ENCODE measurements at regions not wholly inside any gene's neighbourhood (a gene's known extent, or its start where the extent isn't known, plus 50 kb on each side); places are given as distances from the start of the nearest gene placed in this dataset.

DNA sequence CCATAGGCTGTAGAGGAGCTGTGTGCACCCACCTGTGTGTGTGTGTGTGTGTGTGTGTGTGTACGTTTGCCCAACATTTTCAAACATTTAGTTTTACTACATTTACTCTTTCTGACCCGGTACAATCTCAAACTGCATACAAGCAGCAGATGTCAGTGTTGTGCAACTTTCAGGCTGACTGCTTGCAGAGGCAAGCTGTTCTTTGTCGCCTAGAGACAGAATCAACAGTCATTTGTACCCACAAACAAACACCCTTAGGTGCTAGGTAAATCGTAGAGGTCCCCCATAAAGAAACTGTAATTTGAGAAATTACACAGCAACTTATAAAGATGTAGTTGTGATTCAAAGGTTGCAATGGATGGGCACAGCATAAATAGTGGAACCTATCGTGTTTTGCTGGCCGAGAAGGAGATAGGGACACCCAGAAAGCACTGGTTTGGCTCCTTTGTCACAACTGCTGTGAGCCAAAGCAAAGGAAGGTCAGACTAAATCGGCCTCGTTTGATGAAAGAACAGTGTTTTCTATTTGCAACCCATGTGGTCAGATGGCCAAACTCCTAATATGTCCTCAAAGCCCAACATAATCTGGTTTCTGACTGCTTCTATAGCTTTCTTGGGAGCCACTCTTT, 478.4 kb downstream of the TOX3 start:
- no peaks in the 10 kb centered on the region for H3K4me1 ChIP-seq (ENCODE audit: insufficient read depth, low read length)
- H3K4me2 ChIP-seq (ENCODE audit: insufficient read depth, low read length): no peak overlapping the region
- no peaks in the 10 kb centered on the region for H3K27me3 ChIP-seq (ENCODE audit: insufficient read depth, low read length)
- H3K9me3 ChIP-seq (ENCODE audit: low read depth, low read length): no peaks in the 10 kb centered on the region
- no peak overlapping the region for H3K27ac ChIP-seq (ENCODE audit: low read depth, low read length)
- DNase-seq (ENCODE audit: insufficient read length, low spot score, missing footprints): no peak
- no peak overlapping the region for H2AFZ ChIP-seq (ENCODE audit: low read length)
- H3K79me2 ChIP-seq (ENCODE audit: insufficient read depth, low read length): no peaks in the 10 kb centered on the region
- TF ChIP-seq CTCF (IDR thresholded peaks at IDR 0.05; ENCODE audit: extremely low read depth, low read depth, low read length): no peak
- no peaks in the 10 kb centered on the region for H3K36me3 ChIP-seq (ENCODE audit: insufficient read depth, low read length)
- H3K4me3 ChIP-seq (ENCODE audit: insufficient read depth, low read length): no peak overlapping the region
- H4K20me1 ChIP-seq (ENCODE audit: insufficient read depth, low read length): no peaks in the 10 kb centered on the region

DNA sequence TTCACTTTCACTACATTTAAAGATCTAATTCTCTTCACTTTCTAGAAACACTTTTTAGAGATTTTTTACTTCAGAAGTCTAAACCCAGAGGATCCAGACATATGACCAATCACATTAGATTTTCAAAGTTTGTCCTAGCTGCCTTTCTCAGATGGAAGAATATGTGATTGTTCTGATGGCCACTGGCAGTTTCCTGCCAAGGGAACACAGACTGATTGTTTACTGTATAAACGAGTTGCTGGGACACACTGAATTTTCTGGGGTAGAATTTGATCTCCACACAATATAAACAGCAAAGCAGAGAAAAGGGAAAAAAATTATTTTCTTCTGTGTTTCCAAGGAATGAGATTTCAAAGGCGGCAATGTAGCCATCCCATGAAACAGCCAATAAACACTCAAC, 480.0 kb downstream of the TOX3 start:
- H3K9me3 ChIP-seq (ENCODE audit: low read depth, low read length): no peaks in the 10 kb centered on the region
- no peak overlapping the region for H2AFZ ChIP-seq (ENCODE audit: low read length)
- DNase-seq (ENCODE audit: insufficient read length, low spot score, missing footprints): no peak
- no peaks in the 10 kb centered on the region for H3K79me2 ChIP-seq (ENCODE audit: insufficient read depth, low read length)
- H4K20me1 ChIP-seq (ENCODE audit: insufficient read depth, low read length): no peaks in the 10 kb centered on the region
- no peaks in the 10 kb centered on the region for H3K27me3 ChIP-seq (ENCODE audit: insufficient read depth, low read length)
- no peaks in the 10 kb centered on the region for H3K4me1 ChIP-seq (ENCODE audit: insufficient read depth, low read length)
- no peak overlapping the region for H3K27ac ChIP-seq (ENCODE audit: low read depth, low read length)
- TF ChIP-seq CTCF (IDR thresholded peaks at IDR 0.05; ENCODE audit: extremely low read depth, low read depth, low read length): no peak
- no peak overlapping the region for H3K4me3 ChIP-seq (ENCODE audit: insufficient read depth, low read length)
- H3K36me3 ChIP-seq (ENCODE audit: insufficient read depth, low read length): no peaks in the 10 kb centered on the region
- H3K4me2 ChIP-seq (ENCODE audit: insufficient read depth, low read length): no peak overlapping the region

DNA sequence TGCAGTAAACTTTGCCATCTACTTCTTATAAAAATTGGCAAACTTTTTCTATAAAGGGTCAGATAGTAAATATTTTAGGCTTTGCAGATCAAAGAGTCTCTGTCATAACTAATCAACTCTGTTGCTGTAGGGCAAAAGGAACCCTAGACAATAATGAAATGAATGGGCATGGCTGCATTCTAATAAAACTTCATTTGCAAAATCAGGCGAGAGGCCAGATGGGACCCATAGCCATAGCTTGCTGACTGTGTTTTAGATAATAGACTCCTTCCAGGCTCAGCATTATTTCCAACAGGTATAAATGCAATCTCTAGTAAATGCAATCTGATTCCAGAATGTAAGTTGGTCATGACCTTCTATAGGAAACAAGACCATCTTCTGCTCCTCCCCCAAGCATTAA, 490.7 kb downstream of the TOX3 start:
- Histone ChIP-seq H3K36me3 (ENCODE audit: insufficient read depth, low read length) (no peaks in the 10 kb centered on the region), H3K27ac (ENCODE audit: low read depth, low read length) (no peak overlapping the region), H3K9me3 (ENCODE audit: low read depth, low read length) (no peaks in the 10 kb centered on the region), H3K4me1 (ENCODE audit: insufficient read depth, low read length) (no peaks in the 10 kb centered on the region), H3K4me3 (ENCODE audit: insufficient read depth, low read length) (no peak overlapping the region), H4K20me1 (ENCODE audit: insufficient read depth, low read length) (no peaks in the 10 kb centered on the region), H2AFZ (ENCODE audit: low read length) (no peak overlapping the region), H3K79me2 (ENCODE audit: insufficient read depth, low read length) (no peaks in the 10 kb centered on the region), H3K27me3 (ENCODE audit: insufficient read depth, low read length) (no peaks in the 10 kb centered on the region), H3K4me2 (ENCODE audit: insufficient read depth, low read length) (no peak overlapping the region)
- no peak for TF ChIP-seq CTCF (IDR thresholded peaks at IDR 0.05; ENCODE audit: extremely low read depth, low read depth, low read length)
- no peak for DNase-seq (ENCODE audit: insufficient read length, low spot score, missing footprints)

GRCh38 chr16:52055381-52055780, 491.6 kb downstream of the TOX3 start:
- Histone ChIP-seq H2AFZ (ENCODE audit: low read length) (no peak overlapping the region), H3K4me1 (ENCODE audit: insufficient read depth, low read length) (no peaks in the 10 kb centered on the region), H3K4me2 (ENCODE audit: insufficient read depth, low read length) (no peak overlapping the region), H3K27me3 (ENCODE audit: insufficient read depth, low read length) (no peaks in the 10 kb centered on the region), H3K79me2 (ENCODE audit: insufficient read depth, low read length) (no peaks in the 10 kb centered on the region), H3K36me3 (ENCODE audit: insufficient read depth, low read length) (no peaks in the 10 kb centered on the region), H3K4me3 (ENCODE audit: insufficient read depth, low read length) (no peak overlapping the region), H3K27ac (ENCODE audit: low read depth, low read length) (no peak overlapping the region), H3K9me3 (ENCODE audit: low read depth, low read length) (no peaks in the 10 kb centered on the region), H4K20me1 (ENCODE audit: insufficient read depth, low read length) (no peaks in the 10 kb centered on the region)
- no peak for DNase-seq (ENCODE audit: insufficient read length, low spot score, missing footprints)
- no peak for TF ChIP-seq CTCF (IDR thresholded peaks at IDR 0.05; ENCODE audit: extremely low read depth, low read depth, low read length)
